DMS153 treated with DMSO at 0.1 percent for 48 hours (cell line): ENCODE measurements at regions not wholly inside any gene's neighbourhood (a gene's known extent, or its start where the extent isn't known, plus 50 kb on each side); places are given as distances from the start of the nearest gene placed in this dataset.

Experiments used
- DNase-seq: peaks from one replicate; lab custom pipeline; 2025; ENCODE audit not compliant: unreplicated experiment; lab: John Stamatoyannopoulos, UW

DNA sequence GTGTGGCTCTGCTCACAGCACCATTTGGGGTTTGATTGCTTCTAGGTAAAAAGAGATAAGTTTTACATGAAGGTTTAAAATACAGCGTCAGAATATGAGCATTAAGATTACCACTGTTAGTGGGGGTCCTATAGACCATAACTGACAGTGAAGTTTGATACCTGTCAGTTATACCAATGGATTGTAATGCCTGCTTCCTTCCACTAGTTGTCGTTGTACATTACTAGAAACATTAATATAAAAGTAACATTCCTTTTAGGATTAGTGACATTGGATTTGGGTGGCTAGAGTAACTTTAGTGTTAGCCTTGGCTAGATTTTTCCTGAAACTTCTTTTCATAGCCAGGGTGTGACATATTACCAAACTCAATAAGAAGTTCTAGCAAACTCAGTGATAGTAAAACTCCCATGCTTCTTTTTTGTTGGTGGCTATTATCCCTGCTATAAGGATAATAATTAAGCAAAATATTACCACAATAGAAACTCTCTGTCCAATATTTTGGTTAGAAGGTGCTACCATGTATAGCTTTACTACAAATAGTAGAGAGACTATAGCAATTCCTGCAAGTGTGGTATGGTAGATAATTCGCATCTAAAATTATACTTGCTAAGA lies 57.1 kb downstream of the FAM181B start:
- DNase-seq = no peak

DNA sequence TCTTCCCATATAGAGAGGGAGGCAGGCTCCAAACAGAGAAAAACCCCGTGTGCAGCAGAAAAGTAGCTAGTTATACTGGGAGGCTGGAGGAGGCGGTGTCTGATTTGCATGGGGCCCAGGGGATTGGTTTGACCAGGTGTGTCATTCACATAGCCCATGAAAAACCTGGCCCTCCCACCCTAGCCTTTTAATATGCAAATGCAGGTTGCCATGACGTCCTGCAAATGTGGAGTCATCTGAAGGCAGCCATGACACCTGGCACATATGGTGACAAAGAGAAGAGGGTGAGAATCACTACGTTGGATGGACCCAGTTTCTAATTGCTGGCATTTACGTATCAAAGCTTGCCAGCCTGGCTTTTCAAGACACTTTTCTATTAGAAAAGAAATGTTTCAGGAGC lies 57.8 kb downstream of the FAM181B start:
- DNase-seq = no peak

DNA sequence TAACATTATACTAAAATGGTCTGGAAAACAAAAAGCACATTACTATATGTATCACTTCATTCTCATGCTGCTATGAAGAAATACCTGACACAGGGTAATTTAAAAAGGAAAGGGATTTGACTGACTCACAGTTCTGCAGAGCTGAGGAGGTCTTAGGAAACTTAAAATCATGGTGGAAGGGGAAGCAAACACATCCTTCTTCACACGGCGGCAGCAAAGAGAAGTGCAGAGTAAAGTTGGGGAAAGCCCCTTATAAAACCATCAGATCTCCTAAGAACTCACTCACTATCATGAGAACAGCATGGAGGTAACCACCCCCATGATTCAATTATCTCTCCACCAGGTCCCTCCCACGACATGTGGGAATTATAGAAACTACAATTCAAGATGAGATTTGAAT lies 60.0 kb downstream of the FAM181B start:
- DNase-seq = no peak

DNA sequence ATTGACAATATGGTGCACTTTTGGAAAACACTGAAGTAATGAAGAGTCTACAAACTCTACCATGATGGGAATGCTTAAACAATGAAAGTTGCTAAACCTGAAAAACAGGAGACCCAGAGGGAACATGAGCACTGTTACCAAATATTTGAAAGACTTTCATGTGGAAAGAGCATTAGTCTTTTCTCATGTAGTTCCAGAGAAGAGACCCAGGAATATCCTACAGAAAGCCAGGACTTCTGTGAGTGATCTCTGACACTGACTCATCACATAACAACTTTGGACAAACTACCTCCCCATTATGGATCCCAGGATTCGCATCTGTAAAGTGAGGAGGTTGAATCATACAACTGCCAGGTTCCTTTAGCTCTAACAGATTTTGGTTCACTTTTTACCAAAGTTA lies 62.2 kb downstream of the FAM181B start:
- no peak for DNase-seq

DNA sequence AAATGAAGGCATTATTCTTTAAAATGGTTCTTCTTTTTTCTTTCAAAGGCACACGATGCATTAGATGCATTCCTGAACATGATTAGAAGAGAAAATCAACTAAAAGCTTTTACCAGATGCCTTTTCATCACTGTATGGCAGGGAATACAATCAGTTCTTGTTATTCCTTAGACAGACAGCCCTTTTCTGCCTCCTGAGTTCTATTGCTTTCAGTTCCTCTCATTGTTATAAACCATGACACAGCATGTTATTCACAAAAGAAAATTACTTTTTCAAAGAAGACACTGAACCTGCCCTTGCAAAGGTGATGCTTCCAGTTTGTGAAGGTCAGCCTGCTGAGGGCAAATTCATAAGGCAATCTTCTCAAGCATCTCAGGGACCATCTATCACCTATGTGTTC lies 70.1 kb downstream of the FAM181B start:
- no peak for DNase-seq

DNA sequence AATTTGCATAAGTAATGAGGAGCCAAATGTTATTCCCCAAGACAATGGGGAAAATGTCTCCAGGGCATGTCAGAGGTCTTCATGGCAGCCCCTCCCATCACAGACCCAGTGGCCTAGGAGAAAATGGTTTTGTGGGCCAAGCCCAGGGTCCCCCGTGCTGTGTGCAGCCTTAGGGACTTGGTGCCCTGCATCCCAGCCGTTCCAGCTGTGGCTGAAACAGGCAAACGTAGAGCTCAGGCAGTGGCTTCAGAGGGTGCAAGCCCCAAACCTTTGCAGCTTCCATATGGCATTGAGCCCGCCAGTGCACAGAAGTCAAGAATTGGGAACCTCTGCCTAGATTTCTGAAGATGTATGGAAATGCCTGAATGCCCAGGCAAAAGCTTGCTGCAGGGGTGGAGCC lies 79.9 kb downstream of the FAM181B start:
- no peak for DNase-seq

DNA sequence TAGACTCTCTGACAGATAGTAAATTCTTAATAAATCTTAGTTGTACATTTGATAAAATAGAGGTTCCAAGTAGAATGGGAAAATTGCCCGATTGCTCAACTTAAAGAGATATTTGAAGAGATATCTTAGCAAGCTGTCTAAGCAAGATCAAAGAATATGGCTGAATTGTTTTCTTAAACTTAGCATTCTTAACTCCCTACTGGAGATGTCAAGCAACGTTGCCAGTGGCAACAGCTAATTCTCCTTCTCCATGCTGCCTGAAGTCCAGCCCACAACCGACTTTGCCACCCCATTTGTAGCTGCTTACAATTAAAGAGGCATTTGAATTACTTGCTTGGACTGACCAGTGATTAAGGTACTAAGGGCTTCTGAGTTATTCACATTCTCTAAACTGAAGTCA lies 94.4 kb downstream of the FAM181B start:
- no peak for DNase-seq

DNA sequence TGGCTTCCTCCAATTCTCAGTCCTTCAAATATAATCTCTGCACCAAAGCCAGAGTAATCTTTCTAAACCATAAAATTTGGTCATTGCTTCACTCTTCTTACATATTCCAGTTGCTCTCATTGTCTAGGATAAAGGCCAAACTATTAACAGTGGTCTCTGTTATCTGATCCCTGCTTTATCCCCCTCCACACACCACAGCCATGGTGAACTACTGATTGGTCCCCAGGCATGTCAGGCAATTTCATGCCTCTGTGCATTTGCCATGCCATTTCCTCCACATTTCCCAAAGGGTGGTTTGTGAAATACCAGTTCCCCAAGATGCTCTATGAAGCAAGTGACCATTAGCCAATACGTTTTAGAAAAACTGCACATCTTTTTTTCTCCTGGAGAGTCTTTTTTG lies 97.0 kb downstream of the FAM181B start:
- DNase-seq = no peak

DNA sequence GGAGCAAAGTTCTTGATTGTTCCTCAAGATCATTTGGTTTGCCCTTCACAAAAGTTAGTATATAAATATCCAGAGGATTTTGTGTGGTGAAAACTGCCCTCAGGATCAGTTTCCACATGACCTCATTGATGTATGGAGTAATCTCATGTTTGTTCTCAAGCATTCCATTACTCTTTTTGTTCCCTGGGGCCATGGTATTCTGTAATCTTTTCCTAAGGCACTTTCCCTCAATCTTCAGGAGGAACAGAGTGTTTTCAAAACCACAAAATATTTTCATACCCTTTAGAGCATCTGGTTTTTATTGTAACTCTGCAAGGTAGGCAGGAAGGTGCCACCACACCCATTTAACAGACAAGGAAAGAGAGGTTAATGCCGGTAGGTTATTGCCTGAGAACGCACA lies 99.6 kb downstream of the FAM181B start:
- DNase-seq = no peak

DNA sequence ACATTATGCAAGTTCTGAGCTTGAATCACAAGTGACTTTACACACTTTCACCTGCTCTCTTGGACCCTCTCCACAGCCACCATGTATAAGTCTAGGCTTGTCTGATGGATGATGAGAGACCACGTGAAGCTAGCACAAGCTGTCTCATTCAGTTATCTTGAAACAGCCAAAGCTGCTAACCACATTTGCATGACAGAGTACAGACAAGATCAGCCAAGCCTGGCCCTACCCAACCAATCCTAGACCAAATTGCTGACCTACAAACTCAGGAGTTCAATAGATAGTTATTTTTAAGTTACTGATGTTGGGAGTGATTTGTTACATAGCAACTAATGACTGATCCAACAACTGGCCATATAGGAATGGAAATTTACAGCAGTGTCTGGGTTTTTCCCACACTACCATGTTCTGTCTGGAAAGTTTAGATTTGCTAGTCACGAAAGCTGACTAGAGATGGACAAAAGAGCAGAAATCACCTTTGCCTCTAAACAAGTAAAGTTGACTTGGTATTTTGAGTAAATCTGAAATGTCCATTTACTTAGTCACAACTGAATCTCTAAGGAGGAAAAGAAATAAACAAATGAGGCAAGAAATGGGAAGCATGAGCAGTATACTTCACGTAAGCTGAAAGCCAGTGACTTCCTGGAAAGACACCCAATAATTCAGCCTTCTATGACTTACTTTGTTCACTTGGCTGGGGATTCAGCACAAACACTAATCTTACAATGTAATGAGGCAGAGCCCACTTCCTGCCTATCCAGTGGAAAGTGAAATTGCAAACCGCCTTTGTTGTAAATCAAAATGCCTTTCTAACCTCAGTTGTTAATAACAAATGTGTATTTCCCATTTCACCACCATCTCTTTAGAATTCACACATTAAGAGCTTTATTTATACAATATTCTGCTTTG lies 101.7 kb downstream of the FAM181B start:
- DNase-seq = no peak

DNA sequence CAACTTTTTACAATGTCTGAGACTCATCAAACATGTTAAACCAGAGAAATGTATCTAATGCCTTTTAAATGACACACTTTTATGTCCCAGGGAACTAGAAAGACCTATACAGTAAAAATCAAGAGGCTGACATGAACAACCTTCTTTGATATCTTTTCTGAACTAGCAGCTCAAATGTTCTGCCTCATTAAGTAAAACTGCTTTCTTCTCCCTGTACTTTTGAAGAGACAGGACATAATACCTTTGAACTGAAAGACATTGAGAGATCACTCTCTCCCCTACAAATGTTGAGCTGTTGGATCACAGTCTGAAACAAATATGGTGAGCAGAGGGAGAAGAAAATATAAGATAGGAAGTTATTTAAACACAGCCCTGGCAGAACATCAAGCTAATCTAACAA lies 123.0 kb downstream of the FAM181B start:
- DNase-seq = no peak

DNA sequence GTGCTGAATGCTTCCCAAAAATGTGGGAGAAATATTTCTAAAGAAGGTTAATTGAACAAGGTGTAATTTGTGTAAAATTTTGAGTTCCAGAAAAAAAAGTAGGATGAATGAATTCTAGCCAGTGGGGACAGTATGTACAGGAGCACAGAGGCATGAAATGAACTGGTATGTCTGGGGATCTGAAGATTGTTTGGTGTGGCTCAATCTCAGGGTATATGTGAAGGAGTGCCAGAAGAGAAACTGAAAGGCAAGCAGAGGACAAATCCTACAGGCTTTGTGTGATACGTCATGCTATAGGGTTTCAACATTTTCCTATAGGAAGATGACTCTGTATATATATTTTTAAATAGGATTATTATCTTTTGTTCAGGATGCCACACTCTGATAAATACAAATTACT lies 126.9 kb downstream of the FAM181B start:
- no peak for DNase-seq

DNA sequence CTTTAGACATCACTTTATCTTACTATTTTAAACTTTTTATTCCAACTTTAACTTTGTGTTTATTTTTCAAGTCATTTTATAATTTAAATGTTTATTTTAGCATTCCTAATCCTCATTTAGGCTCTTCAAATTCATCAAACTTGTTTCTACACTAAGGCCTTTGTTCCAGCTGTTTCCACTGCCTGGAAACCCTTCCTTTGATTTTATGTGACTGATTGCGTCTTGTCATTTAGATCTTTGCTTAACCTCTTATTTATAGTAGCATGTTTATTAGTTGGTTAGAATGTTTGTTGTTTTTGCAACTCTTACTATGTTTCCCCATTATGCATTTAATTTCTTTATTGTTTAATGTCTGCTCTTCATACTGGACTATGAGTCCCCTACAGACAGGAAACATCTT lies 132.0 kb downstream of the FAM181B start:
- no peak for DNase-seq

DNA sequence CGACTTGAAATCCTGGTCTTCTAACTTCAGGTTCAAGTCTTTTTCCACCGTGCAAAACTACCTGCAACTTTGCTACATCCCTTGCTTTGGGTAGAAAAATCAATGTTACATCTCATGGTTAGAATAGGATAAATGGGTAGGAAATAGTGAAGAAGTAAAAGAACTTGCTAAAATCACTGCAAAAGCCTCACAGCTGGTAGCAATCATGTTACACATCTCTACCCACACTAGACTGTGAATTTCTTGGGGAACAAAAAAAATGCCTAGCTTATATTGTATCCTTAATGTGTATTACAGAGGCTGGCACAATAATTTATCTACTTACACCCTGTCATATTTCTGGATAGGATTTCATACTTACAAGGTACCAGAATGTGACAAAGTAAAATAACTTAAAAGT lies 133.8 kb downstream of the FAM181B start:
- DNase-seq = no peak

DNA sequence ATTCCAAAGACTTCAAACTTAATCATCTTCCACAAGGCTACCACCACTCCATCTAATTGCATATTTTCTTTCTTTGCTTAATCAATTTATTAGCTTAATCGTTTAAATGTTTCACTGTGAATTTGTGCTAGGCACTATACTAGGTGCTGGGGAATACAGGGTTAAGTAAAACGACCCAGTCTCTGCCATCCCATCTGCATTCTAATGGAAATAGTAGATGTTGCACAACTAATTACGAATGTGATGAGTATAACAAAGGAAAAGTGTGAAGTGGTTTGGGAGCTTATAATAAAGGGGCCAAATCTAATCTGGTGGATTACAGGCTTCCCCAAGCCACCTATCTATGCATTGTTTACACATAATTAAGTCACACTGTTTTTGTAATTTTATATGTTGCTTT lies 147.1 kb downstream of the FAM181B start:
- no peak for DNase-seq

DNA sequence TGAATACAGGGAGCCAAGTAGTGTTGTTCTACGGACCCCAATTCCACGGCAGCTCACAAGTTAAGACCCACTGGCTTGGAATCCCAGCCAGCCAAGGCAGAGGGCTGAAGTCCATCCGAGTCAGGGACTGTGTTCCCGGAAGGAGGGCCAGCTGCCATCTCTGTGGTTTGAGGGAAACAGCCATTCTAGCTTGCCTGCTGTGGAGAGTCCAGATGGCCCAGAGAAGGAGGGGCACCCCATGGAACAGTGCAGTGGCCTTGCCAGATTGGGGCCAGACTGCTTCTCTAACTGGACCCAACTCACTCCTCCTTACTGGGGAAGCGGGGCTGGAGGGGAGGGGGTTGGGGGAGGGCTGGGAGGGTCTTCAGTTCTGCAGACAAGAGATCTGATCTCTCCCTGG lies 156.4 kb downstream of the FAM181B start:
- DNase-seq = no peak

DNA sequence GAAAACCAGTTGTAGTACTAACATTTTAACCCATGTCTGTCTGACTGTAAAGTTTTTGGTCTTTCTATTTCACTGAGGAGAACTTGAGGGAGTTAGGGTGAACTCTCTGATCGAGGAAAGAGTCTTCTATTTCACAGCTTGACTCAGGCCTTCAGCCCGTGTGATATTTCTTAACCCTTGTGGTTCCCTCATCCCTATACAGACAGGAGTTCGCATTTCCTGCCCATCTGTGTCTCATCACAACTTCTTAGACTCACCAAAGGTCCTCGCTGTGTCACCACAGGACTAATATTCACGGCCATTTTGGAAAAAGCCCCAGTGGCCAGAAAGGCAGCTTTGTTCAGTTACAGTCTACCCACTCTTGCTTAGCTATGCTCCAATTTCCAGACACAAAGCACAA lies 172.8 kb downstream of the FAM181B start:
- no peak for DNase-seq

DNA sequence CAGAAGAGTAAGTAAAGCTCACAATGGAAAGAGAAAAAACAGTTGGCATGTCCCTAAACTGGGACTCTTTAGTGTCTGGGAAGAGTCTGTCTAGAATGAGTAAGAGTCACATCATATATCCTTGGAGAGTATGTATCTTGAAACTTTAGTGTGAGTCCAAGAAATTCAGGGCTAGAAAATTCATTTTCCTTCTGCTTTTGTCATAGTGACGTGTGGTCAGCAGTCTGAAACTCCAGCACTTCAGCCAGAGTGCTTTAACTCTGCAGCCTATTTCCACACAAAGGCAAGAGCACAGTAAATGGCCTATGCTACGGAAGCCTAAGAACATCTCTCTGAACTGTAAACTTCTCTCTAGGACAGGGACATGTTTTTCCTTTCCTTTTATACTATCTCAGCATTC lies 174.1 kb downstream of the FAM181B start:
- no peak for DNase-seq

DNA sequence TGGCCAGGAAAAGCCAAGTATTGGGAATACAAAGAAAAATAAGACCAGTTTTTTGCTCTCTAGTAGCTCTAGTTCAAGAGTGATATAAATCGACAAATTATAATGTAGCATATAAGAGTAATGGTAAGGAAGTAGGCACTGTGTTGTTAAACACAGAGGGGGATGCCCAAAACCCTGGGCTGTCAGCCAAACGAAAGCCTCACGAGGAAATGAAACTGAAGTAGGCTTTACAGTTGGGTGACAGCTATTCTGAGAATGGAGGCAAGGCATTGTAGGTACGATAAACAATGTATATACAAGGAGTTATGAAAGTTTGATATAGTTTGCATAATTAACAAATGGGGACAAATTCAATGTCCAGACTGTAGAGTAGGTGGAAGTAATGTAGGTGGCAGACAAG lies 176.4 kb downstream of the FAM181B start:
- no peak for DNase-seq

DNA sequence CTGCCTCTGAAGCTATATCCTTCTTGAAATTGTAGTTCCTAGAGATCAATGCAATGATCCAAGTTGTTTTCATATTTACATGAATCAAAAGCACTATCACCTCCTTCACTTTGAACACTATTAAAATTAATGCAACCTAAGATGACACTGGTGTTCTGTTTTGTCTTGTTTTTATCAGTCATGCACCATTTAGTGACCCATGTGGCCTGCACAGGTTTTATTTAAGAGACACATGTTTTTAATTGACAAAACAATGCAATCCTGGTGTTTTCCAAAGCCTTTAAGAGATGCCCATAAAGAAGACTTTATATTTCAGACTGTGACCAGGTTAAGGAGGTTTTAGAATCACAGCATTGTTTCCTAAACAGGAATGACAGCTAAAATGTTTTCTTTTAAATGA lies 177.5 kb downstream of the FAM181B start:
- DNase-seq = no peak

DNA sequence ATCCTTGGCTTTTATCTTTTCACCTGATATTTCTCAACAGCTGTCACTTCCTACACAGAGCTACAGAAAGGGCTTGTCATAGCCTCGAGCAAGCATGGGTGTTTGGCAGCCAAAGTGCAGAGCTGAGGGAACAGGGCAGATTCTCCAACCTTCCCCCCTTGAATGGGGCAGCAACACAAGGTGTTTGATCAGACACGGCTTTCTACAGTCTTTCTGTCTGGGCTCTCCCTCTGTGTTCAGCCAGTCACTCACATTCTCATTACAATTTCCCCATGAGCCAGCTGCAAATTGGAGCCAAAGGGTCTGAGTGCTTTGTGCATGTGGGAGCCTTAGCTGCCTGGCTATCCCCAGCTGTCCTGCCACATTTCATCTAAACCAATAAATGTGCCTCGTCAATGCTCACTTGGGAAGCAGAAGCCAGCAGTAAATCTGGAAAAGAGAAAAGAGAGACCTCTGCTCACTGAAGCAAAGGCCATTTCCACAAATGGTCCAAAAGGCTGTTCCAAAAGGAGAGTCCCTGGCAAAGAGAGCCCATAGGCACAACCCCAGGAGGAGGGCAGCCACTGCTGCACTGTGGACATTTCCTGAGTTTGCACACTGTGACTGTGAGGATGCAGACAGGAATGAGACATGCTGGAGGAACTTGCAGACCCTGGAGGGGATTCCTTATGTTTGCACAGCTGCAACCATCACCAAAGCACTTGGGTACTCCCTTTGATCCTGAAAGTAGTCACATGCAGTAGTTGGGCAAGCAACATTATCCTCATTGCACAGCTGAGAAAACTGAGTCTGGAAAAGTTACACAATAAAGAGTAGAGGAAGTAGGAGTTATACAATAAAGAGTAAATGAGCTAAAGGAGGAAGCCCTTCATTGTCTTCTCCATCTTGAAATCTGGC lies 186.8 kb downstream of the FAM181B start:
- DNase-seq = no peak

DNA sequence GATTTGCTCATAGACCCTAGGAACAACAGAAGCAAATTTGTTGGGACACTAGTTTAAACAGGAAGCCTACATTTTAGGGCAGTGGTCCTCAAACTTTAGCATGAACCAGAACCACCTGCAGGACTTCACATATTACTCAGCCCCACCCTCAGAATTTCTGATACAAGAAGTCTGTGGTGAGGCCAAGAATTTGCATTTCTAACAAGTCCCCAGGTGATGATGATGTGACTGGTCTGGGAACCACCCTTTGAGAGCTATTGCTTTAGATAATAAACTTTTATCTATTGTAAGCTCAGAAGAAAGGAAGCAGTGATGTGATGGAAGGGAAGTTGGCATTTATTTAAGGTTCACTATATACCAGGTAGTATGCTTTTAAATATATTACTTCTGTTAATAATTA lies 194.0 kb downstream of the FAM181B start:
- no peak for DNase-seq
